Medulla oblongata (tissue), 1 donor: ENCODE measurements at regions not wholly inside any gene's neighbourhood (a gene's known extent, or its start where the extent isn't known, plus 50 kb on each side); places are given as distances from the start of the nearest gene placed in this dataset.
"Not testable (repeated sequence)": the region's sequence is repeated elsewhere in the genome, so short reads cannot be mapped to it uniquely, and the experiment has no call there.

ENCODE experiments used
- DNase-seq: peaks from one replicate; pipeline ENCODE4 v3.0.0-alpha.2; 2015; ENCODE audit errors: extremely low spot score

GRCh38 chr5:117731446-117731845 lies 1156.8 kb upstream of the SEMA6A start:
- DNase-seq: no peak

GRCh38 chr5:117720784-117721183 lies 1146.2 kb upstream of the SEMA6A start:
- not testable (repeated sequence) for DNase-seq

GRCh38 chr5:117719413-117719812 lies 1144.8 kb upstream of the SEMA6A start:
- DNase-seq: no peak

GRCh38 chr5:117713585-117714198 lies 1139.1 kb upstream of the SEMA6A start:
- DNase-seq: no peak

- DNase-seq: no peak
These were observed 1126.4 kb upstream of the SEMA6A start for GRCh38 chr5:117701062-117701461.

- no peak for DNase-seq
These were observed 1118.0 kb upstream of the SEMA6A start for GRCh38 chr5:117692606-117693005.

GRCh38 chr5:117691081-117691870 lies 1116.7 kb upstream of the SEMA6A start:
- DNase-seq: no peak

- DNase-seq: no peak
These were observed 1116.0 kb upstream of the SEMA6A start for GRCh38 chr5:117690612-117691011.

GRCh38 chr5:117686926-117687325 lies 1112.3 kb upstream of the SEMA6A start:
- no peak for DNase-seq

- no peak for DNase-seq
These were observed 1107.8 kb upstream of the SEMA6A start for GRCh38 chr5:117682416-117682815.

- DNase-seq: no peak
These were observed 1107.0 kb upstream of the SEMA6A start for GRCh38 chr5:117681431-117682254.

GRCh38 chr5:117680426-117680825 lies 1105.8 kb upstream of the SEMA6A start:
- no peak for DNase-seq

- DNase-seq: no peak
These were observed 1104.4 kb upstream of the SEMA6A start for GRCh38 chr5:117679046-117679445.

- no peak for DNase-seq
These were observed 1101.0 kb upstream of the SEMA6A start for GRCh38 chr5:117675646-117676045.

GRCh38 chr5:117671551-117671950 lies 1096.9 kb upstream of the SEMA6A start:
- no peak for DNase-seq

- no peak for DNase-seq
These were observed 1092.5 kb upstream of the SEMA6A start for GRCh38 chr5:117667105-117667504.

- DNase-seq: no peak
These were observed 1090.5 kb upstream of the SEMA6A start for GRCh38 chr5:117665121-117665520.

- no peak for DNase-seq
These were observed 1087.7 kb upstream of the SEMA6A start for GRCh38 chr5:117662361-117662760.

- no peak for DNase-seq
These were observed 1082.9 kb upstream of the SEMA6A start for GRCh38 chr5:117657541-117657940.

- DNase-seq: no peak
These were observed 1078.3 kb upstream of the SEMA6A start for GRCh38 chr5:117652958-117653280.

- DNase-seq: no peak
These were observed 1077.7 kb upstream of the SEMA6A start for GRCh38 chr5:117652036-117652957.

GRCh38 chr5:117649821-117650220 lies 1075.2 kb upstream of the SEMA6A start:
- DNase-seq: no peak
